ENCODE measurements at regions not wholly inside any gene's neighbourhood (a gene's known extent, or its start where the extent isn't known, plus 50 kb on each side); places are given as distances from the start of the nearest gene placed in this dataset.
"Not testable (repeated sequence)": the region's sequence is repeated elsewhere in the genome, so short reads cannot be mapped to it uniquely, and the experiment has no call there.

GRCh38 chr12:4187315-4187714 is 86.2 kb upstream of the CCND2 start:
- not testable (repeated sequence) for TF ChIP-seq REST (IDR thresholded peaks at IDR 0.05); CBX2 (IDR thresholded peaks at IDR 0.05; ENCODE audit: borderline replicate concordance, low read depth); CHD4 (IDR thresholded peaks at IDR 0.05; ENCODE audit: borderline replicate concordance); RFX5 (IDR thresholded peaks at IDR 0.05); CTCF (IDR thresholded peaks at IDR 0.05); RAD21 (conservative IDR thresholded peaks at IDR 0.05 in 1 of 2, IDR thresholded peaks at IDR 0.05 in 1 of 2); MYC (IDR thresholded peaks at IDR 0.05; ENCODE audit: borderline replicate concordance, low read length); HOXA7 (CRISPR knock-in tag; IDR thresholded peaks at IDR 0.05)
